Keratinocyte (primary cell): ENCODE measurements at regions not wholly inside any gene's neighbourhood (a gene's known extent, or its start where the extent isn't known, plus 50 kb on each side); places are given as distances from the start of the nearest gene placed in this dataset.

ENCODE experiments used
- DNase-seq: peaks from one replicate; pipeline ENCODE4 v3.0.0-alpha.2; 2011; ENCODE audit warnings: low read depth, missing footprints, low spot score
- FAIRE-seq: peaks from 2 replicates; lab custom pipeline; 2011; peaks lifted over from hg19 to GRCh38; lab: Jason Lieb, UNC
- H2AFZ ChIP-seq: 2 replicates; pipeline ENCODE4 v1.6.0; 2012; ENCODE audit warnings: low read length, control low read depth, inconsistent platforms; ENCODE audit not compliant: control insufficient read depth
- H3K27ac ChIP-seq: 2 replicates; pipeline ENCODE4 v1.5.1; 2011; ENCODE audit warnings: low read length; ENCODE audit not compliant: control insufficient read depth, insufficient read depth
- H3K27me3 ChIP-seq: 3 replicates; pipeline ENCODE4 v1.6.0; 2011; ENCODE audit warnings: low read length; ENCODE audit not compliant: control insufficient read depth, insufficient read depth; ENCODE audit errors: extremely low read depth
- H3K36me3 ChIP-seq, 2 experiments: 2 replicates in 1 of 2; 3 replicates in 1 of 2; pipeline ENCODE4 v1.5.1; 2011; ENCODE audit warnings: low read length in 2 of 2, mild to moderate bottlenecking in 1 of 2; ENCODE audit not compliant: control insufficient read depth in 2 of 2, insufficient read depth in 2 of 2; ENCODE audit errors: extremely low read depth in 1 of 2
- H3K4me1 ChIP-seq: 3 replicates; pipeline ENCODE4 v1.5.1; 2011; ENCODE audit warnings: low read length; ENCODE audit not compliant: control insufficient read depth, insufficient read depth; ENCODE audit errors: extremely low read depth
- H3K4me2 ChIP-seq: 3 replicates; pipeline ENCODE4 v1.6.0; 2011; ENCODE audit warnings: low read depth, low read length; ENCODE audit not compliant: control insufficient read depth, insufficient read depth; ENCODE audit errors: extremely low read depth
- H3K4me3 ChIP-seq, 3 experiments: fragments of 200-600 bp in 1 of 3; sonication (generic) in 1 of 3; 2 replicates in 2 of 3; 3 replicates in 1 of 3; pipeline ENCODE4 v1.5.1; 2011 to 2016; ENCODE audit warnings: low read length in 3 of 3, mild to moderate bottlenecking in 3 of 3, control low read depth in 2 of 3, inconsistent platforms in 1 of 3, low read depth in 1 of 3, mixed read lengths in 1 of 3, mixed run types in 1 of 3, moderate library complexity in 1 of 3; ENCODE audit not compliant: control insufficient read depth in 2 of 3, insufficient read depth in 2 of 3; ENCODE audit errors: extremely low read depth in 1 of 3
- H3K79me2 ChIP-seq: 2 replicates; pipeline ENCODE4 v1.6.0; 2012; ENCODE audit warnings: low read length; ENCODE audit not compliant: control insufficient read depth, insufficient read depth
- H3K9ac ChIP-seq: 3 replicates; pipeline ENCODE4 v1.6.0; 2011; ENCODE audit warnings: low read length; ENCODE audit not compliant: control insufficient read depth, insufficient read depth; ENCODE audit errors: extremely low read depth
- H3K9me1 ChIP-seq: 3 replicates; pipeline ENCODE4 v1.6.0; 2011; ENCODE audit warnings: low read length; ENCODE audit not compliant: control insufficient read depth, insufficient read depth; ENCODE audit errors: extremely low read depth
- H3K9me3 ChIP-seq: 2 replicates; pipeline ENCODE4 v1.5.1; 2012; ENCODE audit warnings: low read depth, low read length; ENCODE audit not compliant: control insufficient read depth
- H4K20me1 ChIP-seq: 3 replicates; pipeline ENCODE4 v1.6.0; 2011; ENCODE audit warnings: low read length; ENCODE audit not compliant: control insufficient read depth, insufficient read depth; ENCODE audit errors: extremely low read depth
- EZH2 ChIP-seq: IDR thresholded peaks from one replicate; pipeline ENCODE4 v1.6.1; 2012; ENCODE audit warnings: inconsistent platforms, mild to moderate bottlenecking, low read length, moderate library complexity
- dilution Hi-C: fragments of 300-500 bp; cut with MboI; formaldehyde crosslinking; loops from one replicate; pipeline ENCODE4 v1.7.0; 2020; ENCODE audit warnings: low sequenced_read_pairs; ENCODE audit not compliant: extremely low pct_ligation_motif_present
- TF ChIP-seq, protein P1 (sequence below), 3 experiments: IDR thresholded peaks in 1 of 3; conservative IDR thresholded peaks in 1 of 3; optimal IDR thresholded peaks in 1 of 3; 2 replicates in 2 of 3; 3 replicates in 1 of 3; pipeline versions ENCODE3 to v1.5.1; 2011; ENCODE audit warnings: low read length in 3 of 3, mild to moderate bottlenecking in 3 of 3, moderate library complexity in 2 of 3, control low read depth in 1 of 3, inconsistent platforms in 1 of 3; ENCODE audit not compliant: insufficient read depth in 2 of 3; ENCODE audit errors: extremely low read depth in 1 of 3

DNA sequence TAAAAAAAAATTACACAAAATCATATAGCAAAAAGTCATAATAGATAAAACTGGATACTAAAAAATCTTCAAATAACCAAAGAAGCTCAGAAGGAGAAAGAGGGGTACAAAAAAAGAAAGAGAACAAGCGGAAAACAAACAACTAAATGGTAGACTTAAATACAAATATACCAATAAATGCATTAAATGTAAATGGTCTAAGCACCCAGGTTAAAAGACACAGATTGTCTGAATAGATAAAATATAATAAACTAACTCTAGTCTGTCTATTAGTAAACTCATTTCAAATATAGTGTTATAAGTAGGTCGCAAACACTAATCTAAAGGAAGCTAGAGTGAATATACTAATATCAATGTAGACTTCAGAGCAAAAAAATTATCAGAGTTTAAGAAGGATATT, 357.4 kb downstream of the METTL4 start:
- H3K9me1 ChIP-seq = no peaks in the 10 kb centered on the region
- no peak for DNase-seq
- no peak overlapping the region for H3K4me2 ChIP-seq
- no peak overlapping the region for H3K9ac ChIP-seq
- H3K9me3 ChIP-seq = no peaks in the 10 kb centered on the region
- FAIRE-seq = no peak
- H2AFZ ChIP-seq = no peak overlapping the region
- no peaks in the 10 kb centered on the region for H3K4me1 ChIP-seq
- H3K27ac ChIP-seq = no peak overlapping the region
- TF ChIP-seq, protein P1, sequence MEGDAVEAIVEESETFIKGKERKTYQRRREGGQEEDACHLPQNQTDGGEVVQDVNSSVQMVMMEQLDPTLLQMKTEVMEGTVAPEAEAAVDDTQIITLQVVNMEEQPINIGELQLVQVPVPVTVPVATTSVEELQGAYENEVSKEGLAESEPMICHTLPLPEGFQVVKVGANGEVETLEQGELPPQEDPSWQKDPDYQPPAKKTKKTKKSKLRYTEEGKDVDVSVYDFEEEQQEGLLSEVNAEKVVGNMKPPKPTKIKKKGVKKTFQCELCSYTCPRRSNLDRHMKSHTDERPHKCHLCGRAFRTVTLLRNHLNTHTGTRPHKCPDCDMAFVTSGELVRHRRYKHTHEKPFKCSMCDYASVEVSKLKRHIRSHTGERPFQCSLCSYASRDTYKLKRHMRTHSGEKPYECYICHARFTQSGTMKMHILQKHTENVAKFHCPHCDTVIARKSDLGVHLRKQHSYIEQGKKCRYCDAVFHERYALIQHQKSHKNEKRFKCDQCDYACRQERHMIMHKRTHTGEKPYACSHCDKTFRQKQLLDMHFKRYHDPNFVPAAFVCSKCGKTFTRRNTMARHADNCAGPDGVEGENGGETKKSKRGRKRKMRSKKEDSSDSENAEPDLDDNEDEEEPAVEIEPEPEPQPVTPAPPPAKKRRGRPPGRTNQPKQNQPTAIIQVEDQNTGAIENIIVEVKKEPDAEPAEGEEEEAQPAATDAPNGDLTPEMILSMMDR (optimal IDR thresholded peaks at IDR 0.05 in 1 of 3, IDR thresholded peaks at IDR 0.05 in 1 of 3, conservative IDR thresholded peaks at IDR 0.05 in 1 of 3; ENCODE audit: extremely low read depth in 1 of 3, insufficient read depth in 2 of 3, low read length in 3 of 3) = no peak
- no peak for TF ChIP-seq EZH2
- dilution Hi-C loops = no loop called here
- no peaks in the 10 kb centered on the region for H3K79me2 ChIP-seq
- no peak overlapping the region for H3K4me3 ChIP-seq
- no peaks in the 10 kb centered on the region for H4K20me1 ChIP-seq
- no peaks in the 10 kb centered on the region for H3K27me3 ChIP-seq
- H3K36me3 ChIP-seq = no peaks in the 10 kb centered on the region

GRCh38 chr18:2217356-2217755, 353.9 kb downstream of the METTL4 start:
- H3K79me2 ChIP-seq = no peaks in the 10 kb centered on the region
- no peak overlapping the region for H3K27ac ChIP-seq
- no peaks in the 10 kb centered on the region for H3K9me1 ChIP-seq
- no peaks in the 10 kb centered on the region for H4K20me1 ChIP-seq
- no peak overlapping the region for H2AFZ ChIP-seq
- no peak overlapping the region for H3K9ac ChIP-seq
- no peak for FAIRE-seq
- H3K4me1 ChIP-seq = no peaks in the 10 kb centered on the region
- no peak overlapping the region for H3K4me3 ChIP-seq
- H3K4me2 ChIP-seq = no peak overlapping the region
- H3K27me3 ChIP-seq = no peaks in the 10 kb centered on the region
- no peaks in the 10 kb centered on the region for H3K9me3 ChIP-seq
- TF ChIP-seq EZH2 = no peak
- no peaks in the 10 kb centered on the region for H3K36me3 ChIP-seq
- no peak for DNase-seq
- dilution Hi-C loops = no loop called here

DNA sequence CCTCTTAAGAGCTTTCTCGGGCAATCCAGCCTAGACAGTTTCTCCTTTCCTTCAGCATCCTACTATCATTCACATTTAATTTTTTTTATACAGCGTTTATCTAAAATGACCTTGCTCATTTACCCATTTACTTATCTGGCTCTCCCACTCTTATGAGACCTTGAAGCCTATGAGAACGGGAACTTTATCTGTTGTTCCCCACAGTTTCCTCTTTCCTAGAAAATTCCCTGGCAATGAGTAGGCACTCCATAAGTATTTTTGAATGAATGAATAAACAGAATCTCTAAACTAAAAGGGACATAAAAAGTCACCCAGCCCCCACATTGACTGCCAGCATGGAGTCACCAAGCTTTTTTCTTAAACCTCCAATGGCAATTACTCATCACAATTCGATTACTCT, 353.2 kb downstream of the METTL4 start:
- Histone ChIP-seq H3K27me3 (no peaks in the 10 kb centered on the region), H3K36me3 (no peaks in the 10 kb centered on the region), H3K4me2 (no peak overlapping the region), H4K20me1 (no peaks in the 10 kb centered on the region), H3K4me1 (no peaks in the 10 kb centered on the region), H2AFZ (no peak overlapping the region), H3K9me1 (no peaks in the 10 kb centered on the region), H3K9me3 (no peaks in the 10 kb centered on the region), H3K4me3 (no peak overlapping the region), H3K9ac (no peak overlapping the region), H3K79me2 (no peaks in the 10 kb centered on the region), H3K27ac (no peak overlapping the region)
- dilution Hi-C loops = no loop called here
- no peak for TF ChIP-seq EZH2
- TF ChIP-seq, protein P1 (optimal IDR thresholded peaks at IDR 0.05 in 1 of 3, IDR thresholded peaks at IDR 0.05 in 1 of 3, conservative IDR thresholded peaks at IDR 0.05 in 1 of 3; ENCODE audit: extremely low read depth in 1 of 3, insufficient read depth in 2 of 3, low read length in 3 of 3) = no peak
- DNase-seq (no peak), FAIRE-seq (no peak)
